HCT116 (cell line): ENCODE measurements at regions not wholly inside any gene's neighbourhood (a gene's known extent, or its start where the extent isn't known, plus 50 kb on each side); places are given as distances from the start of the nearest gene placed in this dataset.

Experiments used
- EGR1 ChIP-seq: IDR thresholded peaks from 2 replicates; pipeline ENCODE4 v1.6.1; 2012; ENCODE audit warnings: low read depth
- EZH2 ChIP-seq: fragments of 200-600 bp; sonication (generic); IDR thresholded peaks from 2 replicates; pipeline ENCODE4 v1.6.1; 2017; ENCODE audit warnings: antibody characterized with exemption, mixed run types
- EZH2phosphoT487 ChIP-seq: fragments of 200-600 bp; IDR thresholded peaks from 2 replicates; pipeline ENCODE4 v1.6.1; 2018; ENCODE audit warnings: antibody characterized with exemption, borderline replicate concordance
- FOSL1 ChIP-seq: IDR thresholded peaks from 2 replicates; pipeline ENCODE4 v1.6.1; 2012; ENCODE audit warnings: low read depth
- JUND ChIP-seq: IDR thresholded peaks from 2 replicates; pipeline ENCODE4 v1.6.1; 2012
- POLR2A ChIP-seq: IDR thresholded peaks from 2 replicates; pipeline ENCODE4 v1.7.0; 2011; ENCODE audit warnings: borderline replicate concordance; ENCODE audit not compliant: insufficient read depth, insufficient read length; ENCODE audit errors: extremely low read depth
- RAD21 ChIP-seq: IDR thresholded peaks from 2 replicates; pipeline ENCODE4 v1.6.1; 2012; ENCODE audit warnings: low read depth, mild to moderate bottlenecking
- SIN3A ChIP-seq: IDR thresholded peaks from 2 replicates; pipeline ENCODE4 v1.6.1; 2012; ENCODE audit warnings: low read depth
- YY1 ChIP-seq: IDR thresholded peaks from 2 replicates; pipeline ENCODE4 v1.6.1; 2011; ENCODE audit warnings: low read length, low read depth, moderate library complexity, mild to moderate bottlenecking; ENCODE audit not compliant: insufficient replicate concordance; ENCODE audit errors: extremely low read depth
- ZNF274 ChIP-seq: fragments of 200-500 bp; sonication (Bioruptor generic); IDR thresholded peaks from 2 replicates; pipeline ENCODE4 v1.6.1; 2014; ENCODE audit warnings: mild to moderate bottlenecking, low read depth, low read length, inconsistent platforms
- TF ChIP-seq, protein P1 (sequence below), 3 experiments: fragments of 200-600 bp in 1 of 3; sonication (generic) in 1 of 3; IDR thresholded peaks in 2 of 3; conservative IDR thresholded peaks in 1 of 3; 2 replicates each; pipeline ENCODE4 v1.5.1; 2012 to 2017; ENCODE audit warnings: low read depth in 2 of 3, low read length in 2 of 3, antibody characterized with exemption in 1 of 3, borderline replicate concordance in 1 of 3, control low read depth in 1 of 3, mild to moderate bottlenecking in 1 of 3, mixed read lengths in 1 of 3, mixed run types in 1 of 3, moderate library complexity in 1 of 3; ENCODE audit not compliant: insufficient read depth in 1 of 3

- TF ChIP-seq, protein P1, sequence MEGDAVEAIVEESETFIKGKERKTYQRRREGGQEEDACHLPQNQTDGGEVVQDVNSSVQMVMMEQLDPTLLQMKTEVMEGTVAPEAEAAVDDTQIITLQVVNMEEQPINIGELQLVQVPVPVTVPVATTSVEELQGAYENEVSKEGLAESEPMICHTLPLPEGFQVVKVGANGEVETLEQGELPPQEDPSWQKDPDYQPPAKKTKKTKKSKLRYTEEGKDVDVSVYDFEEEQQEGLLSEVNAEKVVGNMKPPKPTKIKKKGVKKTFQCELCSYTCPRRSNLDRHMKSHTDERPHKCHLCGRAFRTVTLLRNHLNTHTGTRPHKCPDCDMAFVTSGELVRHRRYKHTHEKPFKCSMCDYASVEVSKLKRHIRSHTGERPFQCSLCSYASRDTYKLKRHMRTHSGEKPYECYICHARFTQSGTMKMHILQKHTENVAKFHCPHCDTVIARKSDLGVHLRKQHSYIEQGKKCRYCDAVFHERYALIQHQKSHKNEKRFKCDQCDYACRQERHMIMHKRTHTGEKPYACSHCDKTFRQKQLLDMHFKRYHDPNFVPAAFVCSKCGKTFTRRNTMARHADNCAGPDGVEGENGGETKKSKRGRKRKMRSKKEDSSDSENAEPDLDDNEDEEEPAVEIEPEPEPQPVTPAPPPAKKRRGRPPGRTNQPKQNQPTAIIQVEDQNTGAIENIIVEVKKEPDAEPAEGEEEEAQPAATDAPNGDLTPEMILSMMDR (IDR thresholded peaks at IDR 0.05 in 2 of 3, conservative IDR thresholded peaks at IDR 0.05 in 1 of 3; ENCODE audit: borderline replicate concordance in 1 of 3, insufficient read depth in 1 of 3, low read depth in 2 of 3, low read length in 2 of 3): no peak
- no peak for TF ChIP-seq FOSL1
- TF ChIP-seq POLR2A: no peak
- no peak for TF ChIP-seq EGR1
- no peak for TF ChIP-seq JUND
- TF ChIP-seq EZH2: no peak
- no peak for TF ChIP-seq EZH2phosphoT487
- TF ChIP-seq YY1: no peak
- no peak for TF ChIP-seq RAD21
- TF ChIP-seq SIN3A: no peak
- no peak for TF ChIP-seq ZNF274
Observed at GRCh38 chr3:72323773-72324172, 524.5 kb downstream of the SHQ1 start.
